HPDE6-E6E7 (cell line): ENCODE measurements at regions not wholly inside any gene's neighbourhood (a gene's known extent, or its start where the extent isn't known, plus 50 kb on each side); places are given as distances from the start of the nearest gene placed in this dataset.
"Not testable (repeated sequence)": the region's sequence is repeated elsewhere in the genome, so short reads cannot be mapped to it uniquely, and the experiment has no call there.

Source experiments
- DNase-seq: peaks from one replicate; pipeline ENCODE4 v3.0.0; 2011; ENCODE audit warnings: missing footprints; ENCODE audit errors: extremely low spot score

GRCh38 chr2:113838744-113839444 is 51.0 kb upstream of the ACTR3 start:
- no peak for DNase-seq

- DNase-seq: no peak
These were observed 51.6 kb upstream of the ACTR3 start for GRCh38 chr2:113838277-113838676.

GRCh38 chr2:113834051-113834730 is 55.7 kb upstream of the ACTR3 start:
- no peak for DNase-seq

GRCh38 chr2:113832795-113833290 is 57.0 kb upstream of the ACTR3 start:
- DNase-seq: no peak

GRCh38 chr2:113831161-113831560 is 58.7 kb upstream of the ACTR3 start:
- peak; percentile 42 for DNase-seq

GRCh38 chr2:113829761-113830160 is 60.1 kb upstream of the ACTR3 start:
- DNase-seq: no peak

- no peak for DNase-seq
These were observed 60.6 kb upstream of the ACTR3 start for GRCh38 chr2:113829270-113829669.

- no peak for DNase-seq
These were observed 61.7 kb upstream of the ACTR3 start for GRCh38 chr2:113828049-113828742.

- DNase-seq: no peak
These were observed 62.5 kb upstream of the ACTR3 start for GRCh38 chr2:113827426-113827825.

GRCh38 chr2:113826346-113827285 is 63.3 kb upstream of the ACTR3 start:
- DNase-seq: no peak

- no peak for DNase-seq
These were observed 65.9 kb upstream of the ACTR3 start for GRCh38 chr2:113823716-113824595.

GRCh38 chr2:113822087-113822815 is 65.8 kb upstream of the SLC35F5 start:
- no peak for DNase-seq

GRCh38 chr2:113818382-113818951 is 62.0 kb upstream of the SLC35F5 start:
- DNase-seq: peak; percentile 40

- not testable (repeated sequence) for DNase-seq
These were observed 57.0 kb upstream of the SLC35F5 start for GRCh38 chr2:113813396-113813795.

- no peak for DNase-seq
These were observed 55.8 kb upstream of the SLC35F5 start for GRCh38 chr2:113812204-113812603.

- DNase-seq: no peak
These were observed 52.8 kb upstream of the SLC35F5 start for GRCh38 chr2:113809076-113809736.

GRCh38 chr2:113807721-113808120 is 51.3 kb upstream of the SLC35F5 start:
- no peak for DNase-seq

GRCh38 chr2:113806217-113806913 is 49.9 kb upstream of the SLC35F5 start:
- DNase-seq: no peak
